Naive B cell (primary cell): ENCODE measurements at regions not wholly inside any gene's neighbourhood (a gene's known extent, or its start where the extent isn't known, plus 50 kb on each side); places are given as distances from the start of the nearest gene placed in this dataset.

Source experiments
- ATAC-seq, 2 donors: fragments of 150-1000 bp; cut with Tn5 transposase; 2 replicates each; pipeline ENCODE4 v1.10.0; 2021; ENCODE audit warnings: low read depth in 2 of 2, mild to moderate bottlenecking in 2 of 2, moderate library complexity in 2 of 2
- DNase-seq: peaks from one replicate; pipeline ENCODE4 v3.0.0; 2022
- H3K27ac Mint-ChIP-seq, 6 donors: one replicate each; pipeline ENCODE4 v1.8.0; 2020 to 2022; ENCODE audit warnings: mild to moderate bottlenecking in 6 of 6, mixed read lengths in 6 of 6, moderate library complexity in 5 of 6, inconsistent platforms in 2 of 6
- H3K27me3 Mint-ChIP-seq, 3 donors: one replicate each; pipeline ENCODE4 v1.8.0; 2021 to 2022; ENCODE audit warnings: mixed read lengths in 3 of 3, mild to moderate bottlenecking in 1 of 3
- H3K36me3 Mint-ChIP-seq, 2 donors: one replicate each; pipeline ENCODE4 v1.8.0; 2020 to 2022; ENCODE audit warnings: mixed read lengths in 2 of 2, inconsistent platforms in 1 of 2, mild to moderate bottlenecking in 1 of 2
- H3K4me1 Mint-ChIP-seq, 3 donors: one replicate each; pipeline ENCODE4 v1.8.0; 2020 to 2022; ENCODE audit warnings: mixed read lengths in 3 of 3, inconsistent platforms in 1 of 3, mild to moderate bottlenecking in 1 of 3, moderate library complexity in 1 of 3
- H3K4me3 Mint-ChIP-seq, 8 donors: one replicate each; pipeline ENCODE4 v1.8.0; 2020 to 2022; ENCODE audit warnings: mild to moderate bottlenecking in 8 of 8, mixed read lengths in 8 of 8, moderate library complexity in 8 of 8, inconsistent platforms in 2 of 8
- H3K9me3 Mint-ChIP-seq, 7 donors: one replicate each; pipeline ENCODE4 v1.8.0; 2020 to 2022; ENCODE audit warnings: mixed read lengths in 7 of 7, mild to moderate bottlenecking in 5 of 7, inconsistent platforms in 2 of 7, moderate library complexity in 1 of 7

GRCh38 chr6:98324446-98324845, 509.9 kb upstream of the POU3F2 start:
- Mint-ChIP-seq H3K27ac (no peak overlapping the region), H3K4me3 (no peak overlapping the region), H3K27me3 (no peaks in the 10 kb centered on the region), H3K36me3 (no peaks in the 10 kb centered on the region), H3K4me1 (no peaks in the 10 kb centered on the region), H3K9me3 (peaks cover 0 to 7% (median 3%) of the 10 kb centered on the region in 7 donors)
- ATAC-seq (no peak), DNase-seq (no peak)

GRCh38 chr6:98325366-98325765, 509.0 kb upstream of the POU3F2 start:
- H3K27ac Mint-ChIP-seq = no peak overlapping the region

GRCh38 chr6:98333273-98333672, 501.1 kb upstream of the POU3F2 start:
- H3K27ac Mint-ChIP-seq = no peak overlapping the region
- H3K9me3 Mint-ChIP-seq = peaks cover 0 to 8% (median 0%) of the 10 kb centered on the region in 7 donors
- DNase-seq (no peak), ATAC-seq (no peak)
- H3K4me1 Mint-ChIP-seq = no peaks in the 10 kb centered on the region
- H3K27me3 Mint-ChIP-seq = no peaks in the 10 kb centered on the region
- H3K36me3 Mint-ChIP-seq = no peaks in the 10 kb centered on the region
- H3K4me3 Mint-ChIP-seq = no peak overlapping the region

More at GRCh38 chr6:98325366-98325765, 509.0 kb upstream of the POU3F2 start:
- H3K4me3 Mint-ChIP-seq = no peak overlapping the region
- H3K36me3 Mint-ChIP-seq = no peaks in the 10 kb centered on the region
- peaks cover 0 to 7% (median 3%) of the 10 kb centered on the region in 7 donors for H3K9me3 Mint-ChIP-seq
- DNase-seq (no peak), ATAC-seq (no peak)
- no peaks in the 10 kb centered on the region for H3K4me1 Mint-ChIP-seq
- no peaks in the 10 kb centered on the region for H3K27me3 Mint-ChIP-seq

GRCh38 chr6:98335594-98335993, 498.8 kb upstream of the POU3F2 start:
- Mint-ChIP-seq H3K27me3 (no peaks in the 10 kb centered on the region), H3K9me3 (peaks cover 0 to 9% (median 0%) of the 10 kb centered on the region in 7 donors), H3K4me3 (no peak overlapping the region), H3K27ac (no peak overlapping the region), H3K36me3 (no peaks in the 10 kb centered on the region), H3K4me1 (no peaks in the 10 kb centered on the region)
- no peak for ATAC-seq
- DNase-seq = no peak

GRCh38 chr6:98339506-98339905, 494.9 kb upstream of the POU3F2 start:
- Mint-ChIP-seq H3K4me1 (no peaks in the 10 kb centered on the region), H3K4me3 (no peak overlapping the region), H3K9me3 (peaks cover 0 to 4% (median 0%) of the 10 kb centered on the region in 7 donors), H3K27me3 (no peaks in the 10 kb centered on the region), H3K36me3 (no peaks in the 10 kb centered on the region), H3K27ac (no peak overlapping the region)
- ATAC-seq (no peak), DNase-seq (no peak)

GRCh38 chr6:98343004-98343403, 491.4 kb upstream of the POU3F2 start:
- Mint-ChIP-seq H3K27ac (no peak overlapping the region), H3K4me1 (no peaks in the 10 kb centered on the region), H3K27me3 (no peaks in the 10 kb centered on the region), H3K36me3 (no peaks in the 10 kb centered on the region), H3K9me3 (peaks cover 0 to 4% (median 0%) of the 10 kb centered on the region in 7 donors), H3K4me3 (no peak overlapping the region)
- no peak for DNase-seq
- no peak for ATAC-seq

- Mint-ChIP-seq H3K4me3 (no peak overlapping the region), H3K27ac (no peak overlapping the region), H3K36me3 (no peaks in the 10 kb centered on the region), H3K9me3 (peaks cover 0 to 4% (median 0%) of the 10 kb centered on the region in 7 donors), H3K27me3 (no peaks in the 10 kb centered on the region), H3K4me1 (no peaks in the 10 kb centered on the region)
- DNase-seq (no peak), ATAC-seq (no peak)
Measured at GRCh38 chr6:98343797-98344196, 490.6 kb upstream of the POU3F2 start.

- ATAC-seq (no peak), DNase-seq (no peak)
- Mint-ChIP-seq H3K36me3 (no peaks in the 10 kb centered on the region), H3K27ac (no peak overlapping the region), H3K4me1 (no peaks in the 10 kb centered on the region), H3K27me3 (no peaks in the 10 kb centered on the region), H3K4me3 (no peak overlapping the region), H3K9me3 (peaks cover 0 to 2% (median 0%) of the 10 kb centered on the region in 7 donors)
Measured at GRCh38 chr6:98352348-98352747, 482.0 kb upstream of the POU3F2 start.

- no peak overlapping the region for H3K4me3 Mint-ChIP-seq
- H3K9me3 Mint-ChIP-seq = peaks cover 0 to 3% (median 0%) of the 10 kb centered on the region in 7 donors
- H3K36me3 Mint-ChIP-seq = no peaks in the 10 kb centered on the region
- no peak overlapping the region for H3K27ac Mint-ChIP-seq
- no peak for DNase-seq
- no peaks in the 10 kb centered on the region for H3K4me1 Mint-ChIP-seq
- ATAC-seq = no peak
- no peaks in the 10 kb centered on the region for H3K27me3 Mint-ChIP-seq
Measured at GRCh38 chr6:98358173-98358572, 476.2 kb upstream of the POU3F2 start.

- H3K27me3 Mint-ChIP-seq = no peaks in the 10 kb centered on the region
- H3K4me3 Mint-ChIP-seq = no peak overlapping the region
- no peaks in the 10 kb centered on the region for H3K36me3 Mint-ChIP-seq
- DNase-seq (no peak), ATAC-seq (no peak)
- H3K4me1 Mint-ChIP-seq = no peaks in the 10 kb centered on the region
- H3K27ac Mint-ChIP-seq = no peak overlapping the region
- H3K9me3 Mint-ChIP-seq = peaks cover 0 to 15% (median 2%) of the 10 kb centered on the region in 7 donors
Measured at GRCh38 chr6:98366371-98366770, 468.0 kb upstream of the POU3F2 start.

- H3K36me3 Mint-ChIP-seq = no peaks in the 10 kb centered on the region
- H3K9me3 Mint-ChIP-seq = peaks cover 0 to 7% (median 3%) of the 10 kb centered on the region in 7 donors
- no peak overlapping the region for H3K4me3 Mint-ChIP-seq
- no peaks in the 10 kb centered on the region for H3K27me3 Mint-ChIP-seq
- H3K27ac Mint-ChIP-seq = no peak overlapping the region
- DNase-seq (no peak), ATAC-seq (no peak)
- no peaks in the 10 kb centered on the region for H3K4me1 Mint-ChIP-seq
Measured at GRCh38 chr6:98380589-98380988, 453.8 kb upstream of the POU3F2 start.

- Mint-ChIP-seq H3K4me3 (no peak overlapping the region), H3K9me3 (peaks cover 0 to 4% (median 0%) of the 10 kb centered on the region in 7 donors), H3K36me3 (no peaks in the 10 kb centered on the region), H3K4me1 (no peaks in the 10 kb centered on the region), H3K27ac (no peak overlapping the region), H3K27me3 (no peaks in the 10 kb centered on the region)
- no peak for ATAC-seq
- DNase-seq = no peak
Measured at GRCh38 chr6:98382246-98382645, 452.1 kb upstream of the POU3F2 start.

- ATAC-seq (no peak), DNase-seq (no peak)
- Mint-ChIP-seq H3K4me3 (no peak overlapping the region), H3K27ac (no peak overlapping the region), H3K9me3 (peaks cover 0 to 9% (median 2%) of the 10 kb centered on the region in 7 donors), H3K4me1 (no peaks in the 10 kb centered on the region), H3K27me3 (no peaks in the 10 kb centered on the region), H3K36me3 (no peaks in the 10 kb centered on the region)
Measured at GRCh38 chr6:98384334-98384733, 450.0 kb upstream of the POU3F2 start.

- H3K27ac Mint-ChIP-seq = no peak overlapping the region
- no peaks in the 10 kb centered on the region for H3K27me3 Mint-ChIP-seq
- no peaks in the 10 kb centered on the region for H3K36me3 Mint-ChIP-seq
- no peak for DNase-seq
- H3K9me3 Mint-ChIP-seq = peaks cover 0 to 9% (median 2%) of the 10 kb centered on the region in 7 donors
- ATAC-seq = no peak
- H3K4me1 Mint-ChIP-seq = no peaks in the 10 kb centered on the region
- no peak overlapping the region for H3K4me3 Mint-ChIP-seq
Measured at GRCh38 chr6:98384801-98385200, 449.6 kb upstream of the POU3F2 start.

- ATAC-seq (no peak), DNase-seq (no peak)
- H3K36me3 Mint-ChIP-seq = no peaks in the 10 kb centered on the region
- no peak overlapping the region for H3K4me3 Mint-ChIP-seq
- H3K4me1 Mint-ChIP-seq = no peaks in the 10 kb centered on the region
- H3K27me3 Mint-ChIP-seq = no peaks in the 10 kb centered on the region
- no peak overlapping the region for H3K27ac Mint-ChIP-seq
- H3K9me3 Mint-ChIP-seq = peaks cover 0 to 3% (median 1%) of the 10 kb centered on the region in 7 donors
Measured at GRCh38 chr6:98395610-98396166, 438.7 kb upstream of the POU3F2 start.
